ENCODE measurements at regions not wholly inside any gene's neighbourhood (a gene's known extent, or its start where the extent isn't known, plus 50 kb on each side); places are given as distances from the start of the nearest gene placed in this dataset.

GRCh38 chr19:31983647-31984046 lies 361.8 kb upstream of the ZNF507 start:
- peaks cover 2% of the 10 kb centered on the region for H3K9me3 Mint-ChIP-seq
- ChIA-PET CTCF (no interaction called here), POLR2A (no interaction called here)
- no peaks in the 10 kb centered on the region for H3K27me3 Mint-ChIP-seq
- H3K27ac Mint-ChIP-seq = no peak overlapping the region
- no peak for DNase-seq
- H3K4me1 Mint-ChIP-seq = no peaks in the 10 kb centered on the region
- H3K4me3 Mint-ChIP-seq = no peak overlapping the region
- H3K36me3 Mint-ChIP-seq (ENCODE audit: low read depth) = no peaks in the 10 kb centered on the region

DNA sequence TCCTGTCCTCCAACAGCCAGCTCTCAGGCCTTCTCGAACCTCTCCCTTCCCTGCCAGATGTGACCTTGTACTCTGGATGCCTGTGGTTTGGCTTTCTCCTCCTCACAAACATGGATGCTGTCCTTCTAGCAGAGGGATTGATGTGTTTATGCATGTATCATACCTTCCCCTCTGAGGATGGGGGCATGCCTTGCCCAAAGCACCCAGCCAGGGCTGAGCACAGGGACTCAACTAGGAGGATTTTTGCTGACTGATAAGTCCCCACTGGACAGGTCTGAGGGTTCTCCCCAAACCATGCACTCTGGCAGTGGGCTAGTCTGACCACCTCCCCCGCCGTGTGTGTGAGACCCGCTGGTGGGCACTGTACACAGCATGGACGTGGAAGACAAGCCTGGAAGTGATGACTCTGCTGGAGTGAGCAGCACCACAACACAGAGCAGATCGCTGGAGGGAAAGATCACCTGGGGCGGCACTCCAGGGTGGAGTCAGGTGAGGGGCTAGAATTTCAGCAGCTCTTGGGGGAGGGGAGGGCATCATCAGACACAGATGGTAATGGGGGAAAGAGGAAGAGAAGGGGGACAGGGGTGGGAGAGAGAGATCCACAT lies 360.3 kb upstream of the ZNF507 start:
- ChIA-PET CTCF (no interaction called here), POLR2A (no interaction called here)
- H3K36me3 Mint-ChIP-seq (ENCODE audit: low read depth) = no peaks in the 10 kb centered on the region
- no peak overlapping the region for H3K27ac Mint-ChIP-seq
- no peak overlapping the region for H3K4me3 Mint-ChIP-seq
- no peaks in the 10 kb centered on the region for H3K4me1 Mint-ChIP-seq
- H3K27me3 Mint-ChIP-seq = no peaks in the 10 kb centered on the region
- DNase-seq = no peak
- H3K9me3 Mint-ChIP-seq = peaks cover 2% of the 10 kb centered on the region

GRCh38 chr19:31986951-31987350 lies 358.5 kb upstream of the ZNF507 start:
- Mint-ChIP-seq H3K27ac (no peak overlapping the region), H3K4me3 (no peak overlapping the region), H3K36me3 (ENCODE audit: low read depth) (no peaks in the 10 kb centered on the region), H3K9me3 (peaks cover 2% of the 10 kb centered on the region), H3K27me3 (no peaks in the 10 kb centered on the region), H3K4me1 (no peaks in the 10 kb centered on the region)
- POLR2A ChIA-PET = no interaction called here
- no peak for DNase-seq
- CTCF ChIA-PET = no interaction called here

DNA sequence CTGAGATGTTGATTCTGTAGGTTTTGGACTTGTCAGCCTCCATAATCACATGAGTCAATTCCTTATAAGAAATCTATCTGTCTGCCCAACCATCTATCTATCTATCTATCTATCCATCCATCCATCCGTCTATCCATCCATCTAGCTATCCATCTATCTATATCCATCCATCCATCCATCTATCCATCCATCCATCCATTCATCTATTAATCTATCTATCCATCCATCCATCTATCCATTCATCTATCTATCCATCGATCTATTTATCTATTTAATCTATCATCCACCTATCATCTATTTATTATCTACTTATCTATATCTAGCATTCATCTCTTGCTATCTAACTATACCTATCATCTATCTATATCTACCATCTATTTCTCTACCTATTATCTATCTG lies 357.2 kb upstream of the ZNF507 start:
- CTCF ChIA-PET = no interaction called here
- H3K27me3 Mint-ChIP-seq = no peaks in the 10 kb centered on the region
- H3K4me1 Mint-ChIP-seq = no peaks in the 10 kb centered on the region
- POLR2A ChIA-PET = no interaction called here
- H3K4me3 Mint-ChIP-seq = no peak overlapping the region
- H3K9me3 Mint-ChIP-seq = no peaks in the 10 kb centered on the region
- no peak for DNase-seq
- H3K36me3 Mint-ChIP-seq (ENCODE audit: low read depth) = no peaks in the 10 kb centered on the region
- H3K27ac Mint-ChIP-seq = no peak overlapping the region

GRCh38 chr19:31991984-31992655 lies 353.3 kb upstream of the ZNF507 start:
- H3K4me1 Mint-ChIP-seq = no peaks in the 10 kb centered on the region
- H3K36me3 Mint-ChIP-seq (ENCODE audit: low read depth) = no peaks in the 10 kb centered on the region
- H3K4me3 Mint-ChIP-seq = no peak overlapping the region
- DNase-seq = no peak
- ChIA-PET POLR2A (no interaction called here), CTCF (no interaction called here)
- no peak overlapping the region for H3K27ac Mint-ChIP-seq
- no peaks in the 10 kb centered on the region for H3K27me3 Mint-ChIP-seq
- peaks cover 2% of the 10 kb centered on the region for H3K9me3 Mint-ChIP-seq

GRCh38 chr19:31992750-31993149 lies 352.7 kb upstream of the ZNF507 start:
- POLR2A ChIA-PET = no interaction called here
- H3K27ac Mint-ChIP-seq = no peak overlapping the region
- H3K9me3 Mint-ChIP-seq = peaks cover 2% of the 10 kb centered on the region
- DNase-seq = no peak
- no peaks in the 10 kb centered on the region for H3K4me1 Mint-ChIP-seq
- H3K4me3 Mint-ChIP-seq = no peak overlapping the region
- no peaks in the 10 kb centered on the region for H3K27me3 Mint-ChIP-seq
- CTCF ChIA-PET = no interaction called here
- no peaks in the 10 kb centered on the region for H3K36me3 Mint-ChIP-seq (ENCODE audit: low read depth)

DNA sequence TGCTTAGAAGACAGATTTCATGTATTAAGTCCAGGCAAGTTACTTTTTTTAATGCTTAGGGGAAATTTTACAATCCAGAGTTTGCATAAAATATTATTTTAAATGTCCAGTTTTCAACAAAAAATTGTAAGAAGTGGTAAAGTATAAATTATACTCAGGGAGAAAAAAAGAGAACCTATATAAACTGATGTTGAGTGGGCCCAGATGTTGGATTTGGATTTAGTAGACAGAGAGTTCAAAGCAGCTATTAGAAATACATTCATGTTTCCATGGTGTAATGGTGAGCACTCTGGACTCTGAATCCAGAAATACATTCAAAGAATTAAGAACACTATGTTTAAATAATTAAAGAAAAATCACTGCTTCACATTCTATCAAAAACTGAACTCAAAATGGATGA lies 349.9 kb upstream of the ZNF507 start:
- ChIA-PET CTCF (no interaction called here), POLR2A (no interaction called here)
- H3K4me1 Mint-ChIP-seq = no peaks in the 10 kb centered on the region
- no peak for DNase-seq
- no peak overlapping the region for H3K4me3 Mint-ChIP-seq
- H3K9me3 Mint-ChIP-seq = peaks cover 2% of the 10 kb centered on the region
- H3K36me3 Mint-ChIP-seq (ENCODE audit: low read depth) = no peaks in the 10 kb centered on the region
- no peak overlapping the region for H3K27ac Mint-ChIP-seq
- no peaks in the 10 kb centered on the region for H3K27me3 Mint-ChIP-seq

DNA sequence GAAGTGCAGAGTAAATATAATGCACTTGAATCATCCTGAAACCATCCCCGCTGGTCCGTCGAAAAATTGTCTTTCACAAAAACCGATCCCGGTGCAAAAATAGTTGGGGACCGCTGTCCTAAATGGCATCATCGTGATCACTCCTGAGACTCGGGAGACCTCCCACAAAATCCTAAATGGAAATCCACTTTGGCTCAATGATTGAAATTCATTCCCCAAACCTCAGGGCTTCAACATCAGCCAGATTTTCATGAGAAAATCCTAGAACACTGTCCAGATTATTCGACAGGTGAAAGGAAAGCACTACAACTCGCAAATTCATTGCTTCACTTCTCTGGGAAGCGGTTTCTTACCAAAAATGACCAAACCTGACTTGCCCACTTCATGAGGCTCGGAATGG lies 335.3 kb upstream of the ZNF507 start:
- POLR2A ChIA-PET = no interaction called here
- H3K4me3 Mint-ChIP-seq = no peak overlapping the region
- DNase-seq = no peak
- CTCF ChIA-PET = no interaction called here
- no peaks in the 10 kb centered on the region for H3K36me3 Mint-ChIP-seq (ENCODE audit: low read depth)
- H3K9me3 Mint-ChIP-seq = no peaks in the 10 kb centered on the region
- no peaks in the 10 kb centered on the region for H3K4me1 Mint-ChIP-seq
- H3K27ac Mint-ChIP-seq = no peak overlapping the region
- H3K27me3 Mint-ChIP-seq = no peaks in the 10 kb centered on the region

GRCh38 chr19:32012206-32012605 lies 333.2 kb upstream of the ZNF507 start:
- Mint-ChIP-seq H3K36me3 (ENCODE audit: low read depth) (no peaks in the 10 kb centered on the region), H3K27ac (no peak overlapping the region), H3K9me3 (no peaks in the 10 kb centered on the region), H3K27me3 (no peaks in the 10 kb centered on the region), H3K4me3 (no peak overlapping the region), H3K4me1 (no peaks in the 10 kb centered on the region)
- POLR2A ChIA-PET = no interaction called here
- CTCF ChIA-PET = no interaction called here
- DNase-seq = no peak

DNA sequence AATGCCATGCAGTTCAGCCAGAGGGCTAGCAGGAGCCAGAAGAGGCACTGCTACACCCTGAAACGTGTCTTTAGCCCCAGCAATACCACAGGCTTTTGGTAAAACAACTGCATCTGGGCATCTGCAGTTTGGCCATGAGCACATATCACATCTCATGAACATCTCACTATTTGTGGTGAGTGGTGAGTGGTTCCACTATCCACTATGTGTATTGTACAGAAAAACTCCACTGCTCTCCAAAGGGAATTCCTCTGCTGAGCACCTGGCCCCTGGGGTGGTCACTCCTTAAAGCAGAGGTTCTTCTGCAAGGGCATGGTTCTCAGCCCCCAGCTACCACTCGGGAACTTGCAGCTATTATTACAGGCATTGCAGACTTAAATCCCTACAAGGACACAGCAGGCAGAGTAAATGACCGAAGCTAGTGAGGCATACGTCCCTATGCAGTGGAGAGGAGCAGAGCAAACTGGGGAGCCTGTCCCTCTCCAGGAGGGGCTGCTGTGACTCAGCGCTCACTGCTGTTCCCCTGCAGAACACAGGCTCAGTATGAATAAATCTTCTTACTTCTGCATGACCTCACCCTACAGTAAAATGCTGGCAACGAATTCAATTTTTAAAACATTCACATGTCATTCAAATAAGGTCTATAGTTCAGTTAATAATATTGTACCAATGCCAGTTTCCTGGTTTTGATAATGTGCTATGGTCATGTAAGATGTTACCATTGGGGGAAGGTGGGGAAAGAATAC lies 332.4 kb upstream of the ZNF507 start:
- no peak overlapping the region for H3K27ac Mint-ChIP-seq
- no peak for DNase-seq
- H3K4me3 Mint-ChIP-seq = no peak overlapping the region
- POLR2A ChIA-PET = no interaction called here
- H3K36me3 Mint-ChIP-seq (ENCODE audit: low read depth) = no peaks in the 10 kb centered on the region
- no peaks in the 10 kb centered on the region for H3K4me1 Mint-ChIP-seq
- H3K9me3 Mint-ChIP-seq = no peaks in the 10 kb centered on the region
- no peaks in the 10 kb centered on the region for H3K27me3 Mint-ChIP-seq
- CTCF ChIA-PET = no interaction called here

DNA sequence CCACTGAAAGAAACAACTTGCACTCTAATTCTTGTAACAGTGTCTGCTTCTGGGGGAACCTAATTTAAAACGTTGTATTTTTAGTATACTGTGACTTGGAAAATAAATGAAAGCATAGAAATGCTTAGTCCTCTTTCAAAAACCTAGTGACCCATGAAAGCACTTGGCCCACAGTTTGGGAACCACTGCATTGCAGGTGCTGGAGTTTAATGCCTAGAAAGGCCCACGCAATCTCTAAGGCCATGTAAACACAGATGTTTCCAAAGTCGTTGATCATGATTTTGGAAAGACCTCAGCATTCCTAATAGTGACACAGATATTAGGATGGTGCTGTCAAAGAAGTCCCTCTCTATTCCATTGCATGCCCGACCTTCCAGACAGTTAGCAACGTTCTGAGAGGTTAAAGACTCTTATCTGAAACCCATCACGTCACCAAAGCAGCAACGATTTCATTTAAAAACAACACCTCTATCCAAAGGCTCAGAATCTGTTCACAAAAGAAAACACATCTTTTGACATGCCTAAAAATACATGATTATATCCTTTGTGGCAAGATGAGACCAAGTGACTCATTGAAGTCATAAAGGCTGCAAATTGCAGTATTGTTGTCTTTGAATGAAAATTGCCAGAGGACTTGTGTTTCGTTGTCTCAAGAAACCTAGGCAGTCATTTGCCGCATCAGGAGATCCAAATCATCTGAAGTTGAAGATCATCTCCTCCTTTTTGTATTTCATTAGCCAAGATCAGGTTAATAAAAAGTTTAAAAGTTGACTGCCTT lies 328.0 kb upstream of the ZNF507 start:
- ChIA-PET POLR2A (no interaction called here), CTCF (no interaction called here)
- no peaks in the 10 kb centered on the region for H3K36me3 Mint-ChIP-seq (ENCODE audit: low read depth)
- DNase-seq = no peak
- H3K4me3 Mint-ChIP-seq = no peak overlapping the region
- no peaks in the 10 kb centered on the region for H3K27me3 Mint-ChIP-seq
- no peaks in the 10 kb centered on the region for H3K9me3 Mint-ChIP-seq
- H3K27ac Mint-ChIP-seq = no peak overlapping the region
- H3K4me1 Mint-ChIP-seq = no peaks in the 10 kb centered on the region

DNA sequence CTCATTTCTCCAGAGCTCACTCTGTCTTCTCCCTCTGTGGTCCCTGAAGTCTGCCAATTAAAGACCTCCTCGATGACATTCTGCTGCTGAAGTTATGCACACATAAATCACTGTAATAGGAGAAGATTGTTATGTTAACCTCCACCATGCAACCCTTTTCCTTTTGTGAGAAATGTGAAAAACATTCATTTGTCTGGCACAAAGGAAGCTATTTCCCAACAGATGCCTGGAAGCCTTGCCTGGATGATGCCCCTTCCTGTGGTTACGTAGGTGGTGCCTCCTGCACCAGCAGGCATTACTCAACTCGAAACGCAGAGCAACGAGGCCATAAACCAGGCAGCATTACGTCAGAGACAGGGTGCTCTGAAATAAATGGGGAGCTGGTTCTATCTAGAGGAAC lies 327.4 kb upstream of the ZNF507 start:
- no peak overlapping the region for H3K27ac Mint-ChIP-seq
- no peaks in the 10 kb centered on the region for H3K9me3 Mint-ChIP-seq
- H3K4me3 Mint-ChIP-seq = no peak overlapping the region
- CTCF ChIA-PET = no interaction called here
- POLR2A ChIA-PET = no interaction called here
- DNase-seq = no peak
- H3K4me1 Mint-ChIP-seq = no peaks in the 10 kb centered on the region
- no peaks in the 10 kb centered on the region for H3K27me3 Mint-ChIP-seq
- no peaks in the 10 kb centered on the region for H3K36me3 Mint-ChIP-seq (ENCODE audit: low read depth)

DNA sequence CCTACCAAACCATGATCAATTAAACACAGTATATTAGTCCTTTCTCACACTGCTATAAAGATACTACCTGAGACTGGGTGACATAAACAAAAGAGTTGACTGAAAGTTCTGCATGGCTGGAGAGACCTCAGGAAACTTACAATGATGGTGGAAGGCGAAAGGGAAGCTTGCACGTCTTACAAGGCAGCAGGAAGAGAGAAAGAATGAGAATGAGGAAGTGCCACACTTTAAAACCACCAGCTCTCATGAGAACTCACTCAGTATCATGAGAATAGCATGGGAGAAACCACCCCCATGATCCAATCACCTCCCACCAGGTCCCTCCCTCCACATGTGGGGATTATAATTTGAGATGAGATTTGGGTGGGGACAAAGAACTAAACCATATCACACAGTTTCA lies 324.9 kb upstream of the ZNF507 start:
- H3K27ac Mint-ChIP-seq = no peak overlapping the region
- H3K9me3 Mint-ChIP-seq = peaks cover 7% of the 10 kb centered on the region
- no peaks in the 10 kb centered on the region for H3K27me3 Mint-ChIP-seq
- no peaks in the 10 kb centered on the region for H3K4me1 Mint-ChIP-seq
- H3K36me3 Mint-ChIP-seq (ENCODE audit: low read depth) = no peaks in the 10 kb centered on the region
- H3K4me3 Mint-ChIP-seq = no peak overlapping the region
- DNase-seq = no peak
- ChIA-PET POLR2A (no interaction called here), CTCF (no interaction called here)

Data from activated CD4-positive, alpha-beta T cell treated with anti-CD3 and anti-CD28 coated beads, Interleukin-2, amount 10 ng/mL, durations not matched to agents 7 days and 5 days (primary cell).